ENCODE measurements at regions not wholly inside any gene's neighbourhood (a gene's known extent, or its start where the extent isn't known, plus 50 kb on each side); places are given as distances from the start of the nearest gene placed in this dataset.

DNA sequence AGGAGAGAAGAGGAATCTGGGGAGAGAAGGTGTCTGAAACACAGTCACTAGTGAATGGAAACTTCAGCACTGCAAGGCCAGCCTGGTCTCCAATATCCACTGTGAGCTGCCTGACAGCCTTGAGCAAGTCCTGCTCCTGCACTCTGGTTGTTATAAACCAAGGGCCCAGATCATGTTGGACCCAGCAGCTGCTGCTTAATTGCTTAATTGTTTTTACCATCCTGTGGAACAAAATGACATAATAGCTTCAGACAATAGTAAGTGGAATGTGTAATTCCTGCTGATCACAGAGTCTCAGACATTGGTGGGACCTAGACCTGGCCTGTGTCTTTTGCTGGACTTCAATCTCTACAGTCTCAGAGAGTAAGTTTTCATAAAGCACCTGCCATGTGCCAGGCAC is 833.7 kb downstream of the TFAP2A start:
- H2AFZ ChIP-seq (replicated peaks; ENCODE audit: low read length, poor library complexity) = no peak overlapping the region
- H3K9me3 ChIP-seq (ENCODE audit: control insufficient read depth, insufficient read depth, low read length) = no peaks in the 10 kb centered on the region
- in situ Hi-C loops (cut with MboI; ENCODE audit: low sequenced_read_pairs) (no loop called here), dilution Hi-C loops (cut with HindIII; ENCODE audit: low sequenced_read_pairs, unreplicated experiment) (no loop called here), intact Hi-C loops (cut with micrococcal nuclease) (no loop called here)
- H4K8ac ChIP-seq (ENCODE audit: low read depth in 2 of 2, low read length in 2 of 2) = no peak overlapping the region
- no peak overlapping the region for H3K4ac ChIP-seq (ENCODE audit: low read depth, low read length)
- no peak overlapping the region for H4K5ac ChIP-seq (ENCODE audit: low read depth, low read length)
- H3K4me2 ChIP-seq (ENCODE audit: low read depth, low read length) = no peak overlapping the region
- ChIA-PET POLR2A (ENCODE audit: unreplicated experiment) (no interaction called here), CTCF (no interaction called here)
- no peak overlapping the region for H2AK9ac ChIP-seq (replicated peaks; ENCODE audit: low read depth, low read length, poor library complexity)
- TF ChIP-seq RAD21 (IDR thresholded peaks at IDR 0.05; ENCODE audit: low read length) = no peak
- TF ChIP-seq, protein P1, sequence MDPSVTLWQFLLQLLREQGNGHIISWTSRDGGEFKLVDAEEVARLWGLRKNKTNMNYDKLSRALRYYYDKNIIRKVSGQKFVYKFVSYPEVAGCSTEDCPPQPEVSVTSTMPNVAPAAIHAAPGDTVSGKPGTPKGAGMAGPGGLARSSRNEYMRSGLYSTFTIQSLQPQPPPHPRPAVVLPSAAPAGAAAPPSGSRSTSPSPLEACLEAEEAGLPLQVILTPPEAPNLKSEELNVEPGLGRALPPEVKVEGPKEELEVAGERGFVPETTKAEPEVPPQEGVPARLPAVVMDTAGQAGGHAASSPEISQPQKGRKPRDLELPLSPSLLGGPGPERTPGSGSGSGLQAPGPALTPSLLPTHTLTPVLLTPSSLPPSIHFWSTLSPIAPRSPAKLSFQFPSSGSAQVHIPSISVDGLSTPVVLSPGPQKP (IDR thresholded peaks at IDR 0.05; ENCODE audit: borderline replicate concordance, low read depth, low read length) = no peak
- TF ChIP-seq NFE2L2 (IDR thresholded peaks at IDR 0.05; ENCODE audit: low read depth, low read length) = no peak
- TF ChIP-seq CHD1 (IDR thresholded peaks at IDR 0.05; ENCODE audit: low read depth, low read length) = no peak
- no peak for TF ChIP-seq SMC3 (IDR thresholded peaks at IDR 0.05; ENCODE audit: low read depth, low read length)
- TF ChIP-seq, protein P2, sequence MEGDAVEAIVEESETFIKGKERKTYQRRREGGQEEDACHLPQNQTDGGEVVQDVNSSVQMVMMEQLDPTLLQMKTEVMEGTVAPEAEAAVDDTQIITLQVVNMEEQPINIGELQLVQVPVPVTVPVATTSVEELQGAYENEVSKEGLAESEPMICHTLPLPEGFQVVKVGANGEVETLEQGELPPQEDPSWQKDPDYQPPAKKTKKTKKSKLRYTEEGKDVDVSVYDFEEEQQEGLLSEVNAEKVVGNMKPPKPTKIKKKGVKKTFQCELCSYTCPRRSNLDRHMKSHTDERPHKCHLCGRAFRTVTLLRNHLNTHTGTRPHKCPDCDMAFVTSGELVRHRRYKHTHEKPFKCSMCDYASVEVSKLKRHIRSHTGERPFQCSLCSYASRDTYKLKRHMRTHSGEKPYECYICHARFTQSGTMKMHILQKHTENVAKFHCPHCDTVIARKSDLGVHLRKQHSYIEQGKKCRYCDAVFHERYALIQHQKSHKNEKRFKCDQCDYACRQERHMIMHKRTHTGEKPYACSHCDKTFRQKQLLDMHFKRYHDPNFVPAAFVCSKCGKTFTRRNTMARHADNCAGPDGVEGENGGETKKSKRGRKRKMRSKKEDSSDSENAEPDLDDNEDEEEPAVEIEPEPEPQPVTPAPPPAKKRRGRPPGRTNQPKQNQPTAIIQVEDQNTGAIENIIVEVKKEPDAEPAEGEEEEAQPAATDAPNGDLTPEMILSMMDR (conservative IDR thresholded peaks at IDR 0.05; ENCODE audit: low read depth, low read length) = no peak
- TF ChIP-seq MAZ (IDR thresholded peaks at IDR 0.05; ENCODE audit: borderline replicate concordance, low read depth, low read length) = no peak
- TF ChIP-seq POLR2A (IDR thresholded peaks at IDR 0.05; ENCODE audit: low read depth, low read length) = no peak
- no peak for TF ChIP-seq RCOR1 (IDR thresholded peaks at IDR 0.05; ENCODE audit: insufficient replicate concordance, low read length)
- TF ChIP-seq RFX5 (IDR thresholded peaks at IDR 0.05; ENCODE audit: low read depth, low read length) = no peak
- TF ChIP-seq CEBPB (IDR thresholded peaks at IDR 0.05; ENCODE audit: low read depth, low read length) = no peak
- TF ChIP-seq BHLHE40 (IDR thresholded peaks at IDR 0.05; ENCODE audit: low read depth, low read length) = no peak
- TF ChIP-seq MXI1 (IDR thresholded peaks at IDR 0.05; ENCODE audit: borderline replicate concordance, low read depth, low read length) = no peak
- TF ChIP-seq MAFK (IDR thresholded peaks at IDR 0.05; ENCODE audit: low read depth, low read length) = no peak
- TF ChIP-seq, protein P3, sequence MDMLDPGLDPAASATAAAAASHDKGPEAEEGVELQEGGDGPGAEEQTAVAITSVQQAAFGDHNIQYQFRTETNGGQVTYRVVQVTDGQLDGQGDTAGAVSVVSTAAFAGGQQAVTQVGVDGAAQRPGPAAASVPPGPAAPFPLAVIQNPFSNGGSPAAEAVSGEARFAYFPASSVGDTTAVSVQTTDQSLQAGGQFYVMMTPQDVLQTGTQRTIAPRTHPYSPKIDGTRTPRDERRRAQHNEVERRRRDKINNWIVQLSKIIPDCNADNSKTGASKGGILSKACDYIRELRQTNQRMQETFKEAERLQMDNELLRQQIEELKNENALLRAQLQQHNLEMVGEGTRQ (IDR thresholded peaks at IDR 0.05; ENCODE audit: low read depth, low read length) = no peak
- no peak for TF ChIP-seq FOS (IDR thresholded peaks at IDR 0.05; ENCODE audit: low read depth, low read length)
- H3K27ac ChIP-seq (ENCODE audit: insufficient read depth, low read length) = no peak overlapping the region
- H3K14ac ChIP-seq (replicated peaks; ENCODE audit: low read depth, low read length) = no peak overlapping the region
- no peak overlapping the region for H3K23ac ChIP-seq (ENCODE audit: low read depth, low read length)
- no peak overlapping the region for H2BK20ac ChIP-seq (ENCODE audit: low read depth, low read length)
- BruUV-seq (replicated peaks) = no TSS peak
- H3K18ac ChIP-seq (ENCODE audit: low read depth, low read length) = no peak overlapping the region
- no peak overlapping the region for H2BK15ac ChIP-seq (ENCODE audit: low read depth, low read length)
- H3K4me3 ChIP-seq (ENCODE audit: insufficient read depth, low read depth, low read length) = no peak overlapping the region
- no peaks in the 10 kb centered on the region for H4K20me1 ChIP-seq (ENCODE audit: insufficient read depth, low read length)
- no peak for DNase-seq
- no peaks in the 10 kb centered on the region for H3K36me3 ChIP-seq (ENCODE audit: control insufficient read depth, insufficient read depth, low read length)
- no peak overlapping the region for H2BK5ac ChIP-seq (ENCODE audit: low read depth, low read length, poor library complexity, severe bottlenecking)
- no peaks in the 10 kb centered on the region for H3K4me1 ChIP-seq (ENCODE audit: control insufficient read depth, insufficient read depth, low read length)
- H4K91ac ChIP-seq (ENCODE audit: insufficient read depth, low read depth, low read length) = no peak overlapping the region
- no peaks in the 10 kb centered on the region for H3K79me1 ChIP-seq (ENCODE audit: low read depth in 1 of 2, low read length in 2 of 2)
- H3K9me1 ChIP-seq (ENCODE audit: insufficient read depth, low read length) = no peaks in the 10 kb centered on the region
- H3K56ac ChIP-seq (ENCODE audit: extremely low read depth, insufficient read depth, low read length) = no peak overlapping the region
- H2AK5ac ChIP-seq (ENCODE audit: low read depth, low read length) = no peak overlapping the region
- H2BK120ac ChIP-seq (ENCODE audit: low read depth, low read length) = no peak overlapping the region
- ATAC-seq (ENCODE audit: low read depth) = no peak
- no peak overlapping the region for H3K9ac ChIP-seq (ENCODE audit: low read depth, low read length)
- no peaks in the 10 kb centered on the region for H3K27me3 ChIP-seq (ENCODE audit: control insufficient read depth, insufficient read depth, low read length)
